WTC11 (cell line): ENCODE measurements at regions not wholly inside any gene's neighbourhood (a gene's known extent, or its start where the extent isn't known, plus 50 kb on each side); places are given as distances from the start of the nearest gene placed in this dataset.

Source experiments
- ATAC-seq: fragments of 200-7000 bp; cut with Tn5 transposase; 2 replicates; pipeline ENCODE4 v1.10.0; 2021; ENCODE audit warnings: mild to moderate bottlenecking, moderate library complexity
- CTCF ChIA-PET: fragments of 300-600 bp; sonication (Branson Sonifier 250); formaldehyde crosslinking; loops from one replicate; lab custom pipeline; 2021; ENCODE audit warnings: antibody characterized with exemption; lab: Charles Lee
- POLR2A ChIA-PET: fragments of 350-600 bp; sonication (Branson Sonifier 250); formaldehyde crosslinking; loops from one replicate; lab custom pipeline; 2021; ENCODE audit warnings: antibody characterized with exemption; lab: Charles Lee
- DNase-seq: peaks from one replicate; pipeline ENCODE4 v3.0.0; 2021; ENCODE audit warnings: low spot score
- H3K27ac Mint-ChIP-seq: 2 replicates; pipeline ENCODE4 v1.8.0; 2021; ENCODE audit warnings: mixed read lengths
- H3K27me3 Mint-ChIP-seq: 2 replicates; pipeline ENCODE4 v1.8.0; 2021; ENCODE audit warnings: low read depth, mild to moderate bottlenecking, moderate library complexity, mixed read lengths
- H3K36me3 Mint-ChIP-seq: 2 replicates; pipeline ENCODE4 v1.8.0; 2021; ENCODE audit warnings: mixed read lengths
- H3K4me1 Mint-ChIP-seq: 2 replicates; pipeline ENCODE4 v1.8.0; 2022; ENCODE audit warnings: mixed read lengths
- H3K4me3 Mint-ChIP-seq: 2 replicates; pipeline ENCODE4 v1.8.0; 2021; ENCODE audit warnings: mild to moderate bottlenecking, moderate library complexity, mixed read lengths
- H3K9me3 Mint-ChIP-seq: 2 replicates; pipeline ENCODE4 v1.8.0; 2021; ENCODE audit warnings: mixed read lengths
- AFF4 ChIP-seq: sonication (generic); formaldehyde crosslinking; IDR thresholded peaks from 2 replicates; pipeline ENCODE4 v1.8.1; 2023; ENCODE audit warnings: mild to moderate bottlenecking, missing genetic modification reagents, borderline replicate concordance
- E2F1 ChIP-seq: sonication (generic); formaldehyde crosslinking; IDR thresholded peaks from 2 replicates; pipeline ENCODE4 v1.8.0; 2022; ENCODE audit warnings: mild to moderate bottlenecking, missing genetic modification reagents
- GRHL2 ChIP-seq: fragments of 250-450 bp; sonication (Bioruptor Pico); IDR thresholded peaks from 2 replicates; pipeline ENCODE4 v1.8.0; 2022; ENCODE audit warnings: mild to moderate bottlenecking, moderate library complexity; ENCODE audit not compliant: insufficient replicate concordance, severe bottlenecking
- HMGXB4 ChIP-seq: sonication (generic); formaldehyde crosslinking; IDR thresholded peaks from 2 replicates; pipeline ENCODE4 v1.8.1; 2023; ENCODE audit warnings: mild to moderate bottlenecking, moderate library complexity, missing genetic modification reagents
- NFATC4 ChIP-seq: fragments of 250-450 bp; sonication (Bioruptor Pico); IDR thresholded peaks from 2 replicates; pipeline ENCODE4 v1.9.0; 2021; ENCODE audit warnings: mild to moderate bottlenecking
- NFYB ChIP-seq: sonication (generic); formaldehyde crosslinking; conservative IDR thresholded peaks from 2 replicates; pipeline ENCODE4 v1.8.0; 2022; ENCODE audit warnings: low read depth, missing genetic modification reagents
- OVOL2 ChIP-seq: fragments of 250-450 bp; sonication (Bioruptor Pico); IDR thresholded peaks from 2 replicates; pipeline ENCODE4 v1.9.0; 2021; ENCODE audit warnings: mild to moderate bottlenecking, borderline replicate concordance
- PREB ChIP-seq: sonication (generic); formaldehyde crosslinking; IDR thresholded peaks from 2 replicates; pipeline ENCODE4 v1.8.1; 2022; ENCODE audit warnings: mild to moderate bottlenecking, missing genetic modification reagents, moderate library complexity, borderline replicate concordance
- SMAD3 ChIP-seq: sonication (generic); formaldehyde crosslinking; IDR thresholded peaks from 2 replicates; pipeline ENCODE4 v1.8.0; 2022; ENCODE audit warnings: missing genetic modification reagents, mild to moderate bottlenecking, borderline replicate concordance
- SP1 ChIP-seq: sonication (generic); formaldehyde crosslinking; conservative IDR thresholded peaks from 2 replicates; pipeline ENCODE4 v1.8.1; 2022; ENCODE audit warnings: missing genetic modification reagents
- ZBTB21 ChIP-seq: sonication (generic); formaldehyde crosslinking; IDR thresholded peaks from 2 replicates; pipeline ENCODE4 v1.8.1; 2023; ENCODE audit warnings: mild to moderate bottlenecking, missing genetic modification reagents, borderline replicate concordance
- ZNF121 ChIP-seq: sonication (generic); formaldehyde crosslinking; IDR thresholded peaks from 2 replicates; pipeline ENCODE4 v1.8.0; 2023; ENCODE audit warnings: missing genetic modification reagents
- ZNF416 ChIP-seq: fragments of 250-450 bp; sonication (Bioruptor Pico); IDR thresholded peaks from 2 replicates; pipeline ENCODE4 v1.9.0; 2021; ENCODE audit warnings: mild to moderate bottlenecking, inconsistent platforms
- ZNF423 ChIP-seq: fragments of 250-450 bp; sonication (Bioruptor Pico); IDR thresholded peaks from 2 replicates; pipeline ENCODE4 v2.1.2; 2022; ENCODE audit warnings: mild to moderate bottlenecking, moderate library complexity
- ZNF512 ChIP-seq: sonication (generic); formaldehyde crosslinking; IDR thresholded peaks from 2 replicates; pipeline ENCODE4 v1.8.1; 2022; ENCODE audit warnings: missing genetic modification reagents, borderline replicate concordance

GRCh38 chr1:4404854-4405590 is 249.4 kb upstream of the AJAP1 start (continued):
- TF ChIP-seq HMGXB4 (CRISPR knock-in tag) = no peak
- TF ChIP-seq NFYB (CRISPR knock-in tag) = no peak
- no peak for TF ChIP-seq ZNF423 (CRISPR knock-in tag)
- no peak for TF ChIP-seq SP1
- no peak for TF ChIP-seq ZBTB21 (CRISPR knock-in tag)

- TF ChIP-seq SMAD3 (CRISPR knock-in tag) (no peak), AFF4 (CRISPR knock-in tag) (no peak), OVOL2 (no peak), ZNF416 (CRISPR knock-in tag) (no peak), HMGXB4 (CRISPR knock-in tag) (no peak), ZNF512 (CRISPR knock-in tag) (no peak)
- ATAC-seq = no peak
- H3K4me3 Mint-ChIP-seq = no peak overlapping the region
- H3K27me3 Mint-ChIP-seq = peaks cover 10% of the 10 kb centered on the region
- H3K36me3 Mint-ChIP-seq = peaks cover 83% of the 10 kb centered on the region
- H3K9me3 Mint-ChIP-seq = peaks cover 95% of the 10 kb centered on the region
- POLR2A ChIA-PET = no interaction called here
- no peak overlapping the region for H3K27ac Mint-ChIP-seq
- no peaks in the 10 kb centered on the region for H3K4me1 Mint-ChIP-seq
- CTCF ChIA-PET = no interaction called here
- DNase-seq = no peak
Measured at GRCh38 chr1:4407851-4408250, 246.6 kb upstream of the AJAP1 start.

- peaks cover 94% of the 10 kb centered on the region for H3K9me3 Mint-ChIP-seq
- CTCF ChIA-PET = no interaction called here
- H3K4me3 Mint-ChIP-seq = no peak overlapping the region
- DNase-seq (no peak), ATAC-seq (no peak)
- POLR2A ChIA-PET = no interaction called here
- no peak overlapping the region for H3K27ac Mint-ChIP-seq
- peaks cover 80% of the 10 kb centered on the region for H3K36me3 Mint-ChIP-seq
- peaks cover 10% of the 10 kb centered on the region for H3K27me3 Mint-ChIP-seq
- no peaks in the 10 kb centered on the region for H3K4me1 Mint-ChIP-seq
- no peak for TF ChIP-seq ZNF121
- no peak for TF ChIP-seq PREB
- TF ChIP-seq GRHL2 (CRISPR knock-in tag) = no peak
- no peak for TF ChIP-seq ZNF416 (CRISPR knock-in tag)
- no peak for TF ChIP-seq NFATC4 (CRISPR knock-in tag)
- TF ChIP-seq ZNF512 (CRISPR knock-in tag) = no peak
- no peak for TF ChIP-seq E2F1 (CRISPR knock-in tag)
- no peak for TF ChIP-seq SP1
Measured at GRCh38 chr1:4408380-4408779, 246.0 kb upstream of the AJAP1 start.
